ENCODE measurements at regions not wholly inside any gene's neighbourhood (a gene's known extent, or its start where the extent isn't known, plus 50 kb on each side); places are given as distances from the start of the nearest gene placed in this dataset.

DNA sequence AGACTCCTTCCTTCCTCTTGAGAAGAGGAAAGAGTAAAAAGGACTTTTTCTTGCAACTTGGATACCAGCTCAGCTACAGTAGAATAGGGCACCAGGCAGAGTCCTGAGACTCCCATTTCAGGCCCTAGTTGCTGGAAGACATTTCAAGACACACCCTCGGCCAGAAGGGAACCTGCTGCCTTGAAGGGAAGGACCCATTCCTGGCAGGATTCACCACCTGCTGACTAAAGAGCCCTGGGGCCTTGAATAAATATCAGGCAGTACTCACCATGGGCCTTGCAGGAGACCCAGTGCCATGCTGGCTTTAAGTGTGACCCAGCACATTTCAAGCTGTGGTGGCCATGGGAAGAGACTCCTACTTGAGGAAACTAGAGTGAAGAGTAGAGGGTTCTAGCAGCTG is 317.6 kb downstream of the DKK2 start:
- TF ChIP-seq, protein P1, sequence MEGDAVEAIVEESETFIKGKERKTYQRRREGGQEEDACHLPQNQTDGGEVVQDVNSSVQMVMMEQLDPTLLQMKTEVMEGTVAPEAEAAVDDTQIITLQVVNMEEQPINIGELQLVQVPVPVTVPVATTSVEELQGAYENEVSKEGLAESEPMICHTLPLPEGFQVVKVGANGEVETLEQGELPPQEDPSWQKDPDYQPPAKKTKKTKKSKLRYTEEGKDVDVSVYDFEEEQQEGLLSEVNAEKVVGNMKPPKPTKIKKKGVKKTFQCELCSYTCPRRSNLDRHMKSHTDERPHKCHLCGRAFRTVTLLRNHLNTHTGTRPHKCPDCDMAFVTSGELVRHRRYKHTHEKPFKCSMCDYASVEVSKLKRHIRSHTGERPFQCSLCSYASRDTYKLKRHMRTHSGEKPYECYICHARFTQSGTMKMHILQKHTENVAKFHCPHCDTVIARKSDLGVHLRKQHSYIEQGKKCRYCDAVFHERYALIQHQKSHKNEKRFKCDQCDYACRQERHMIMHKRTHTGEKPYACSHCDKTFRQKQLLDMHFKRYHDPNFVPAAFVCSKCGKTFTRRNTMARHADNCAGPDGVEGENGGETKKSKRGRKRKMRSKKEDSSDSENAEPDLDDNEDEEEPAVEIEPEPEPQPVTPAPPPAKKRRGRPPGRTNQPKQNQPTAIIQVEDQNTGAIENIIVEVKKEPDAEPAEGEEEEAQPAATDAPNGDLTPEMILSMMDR (IDR thresholded peaks at IDR 0.05): no peak
- no peak for TF ChIP-seq ZFX (IDR thresholded peaks at IDR 0.05; ENCODE audit: borderline replicate concordance)
- H3K27ac ChIP-seq: no peak overlapping the region

DNA sequence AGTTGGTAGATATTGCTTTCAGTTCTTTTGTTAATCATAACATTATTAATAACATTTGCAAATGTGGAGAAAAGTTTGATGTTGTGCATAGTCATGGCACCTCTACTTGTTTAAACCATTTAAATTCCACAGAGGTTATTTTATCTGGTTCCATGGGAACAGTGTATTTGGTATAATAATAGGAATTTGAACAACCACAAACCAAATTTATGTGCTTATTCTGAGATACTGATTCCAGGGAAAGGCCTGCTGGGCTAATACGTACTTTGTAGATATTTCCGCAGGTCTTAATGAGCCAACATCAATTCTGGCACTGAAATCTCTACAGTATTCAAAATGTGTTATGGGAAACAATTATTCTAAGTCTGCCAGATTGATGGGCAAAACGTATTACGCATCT is 319.0 kb downstream of the DKK2 start:
- no peak for TF ChIP-seq ZFX (IDR thresholded peaks at IDR 0.05; ENCODE audit: borderline replicate concordance)
- TF ChIP-seq, protein P1 (IDR thresholded peaks at IDR 0.05): no peak
- no peak overlapping the region for H3K27ac ChIP-seq

- H3K27ac ChIP-seq: no peak overlapping the region
- TF ChIP-seq ZFX (IDR thresholded peaks at IDR 0.05; ENCODE audit: borderline replicate concordance): no peak
- TF ChIP-seq, protein P1 (IDR thresholded peaks at IDR 0.05): no peak
These were observed 320.3 kb downstream of the DKK2 start for GRCh38 chr4:106715825-106716224.

GRCh38 chr4:106708464-106708816 is 327.7 kb downstream of the DKK2 start:
- no peak for TF ChIP-seq ZFX (IDR thresholded peaks at IDR 0.05; ENCODE audit: borderline replicate concordance)
- TF ChIP-seq, protein P1 (IDR thresholded peaks at IDR 0.05): no peak
- H3K27ac ChIP-seq: no peak overlapping the region

GRCh38 chr4:106707776-106708463 is 328.2 kb downstream of the DKK2 start:
- TF ChIP-seq, protein P1 (IDR thresholded peaks at IDR 0.05): no peak
- TF ChIP-seq ZFX (IDR thresholded peaks at IDR 0.05; ENCODE audit: borderline replicate concordance): no peak
- no peak overlapping the region for H3K27ac ChIP-seq

GRCh38 chr4:106704253-106704870 is 331.8 kb downstream of the DKK2 start:
- no peak for TF ChIP-seq ZFX (IDR thresholded peaks at IDR 0.05; ENCODE audit: borderline replicate concordance)
- TF ChIP-seq, protein P1 (IDR thresholded peaks at IDR 0.05): no peak
- no peak overlapping the region for H3K27ac ChIP-seq

GRCh38 chr4:106700321-106700720 is 331.7 kb upstream of the GIMD1 start:
- no peak overlapping the region for H3K27ac ChIP-seq
- no peak for TF ChIP-seq ZFX (IDR thresholded peaks at IDR 0.05; ENCODE audit: borderline replicate concordance)
- TF ChIP-seq, protein P1 (IDR thresholded peaks at IDR 0.05): no peak
